ENCODE measurements at regions not wholly inside any gene's neighbourhood (a gene's known extent, or its start where the extent isn't known, plus 50 kb on each side); places are given as distances from the start of the nearest gene placed in this dataset.

GRCh38 chr18:11309172-11309571, 159.8 kb upstream of the PIEZO2 start:
- H2AFZ ChIP-seq (ENCODE audit: low read depth, low read length, severe bottlenecking) = no peak overlapping the region

GRCh38 chr18:11308499-11308898, 159.1 kb upstream of the PIEZO2 start:
- Histone ChIP-seq H3K4me2 (ENCODE audit: low read depth, low read length, poor library complexity, severe bottlenecking) (no peak overlapping the region), H4K20me1 (ENCODE audit: low read depth, low read length) (no peaks in the 10 kb centered on the region), H3K9me2 (replicated peaks; ENCODE audit: insufficient read depth, low read length) (no peaks in the 10 kb centered on the region), H3K9me3 (ENCODE audit: insufficient read depth, low read length) (no peaks in the 10 kb centered on the region), H3K36me3 (ENCODE audit: low read length) (no peaks in the 10 kb centered on the region), H3K9ac (ENCODE audit: low read length) (no peak overlapping the region), H3K27me3 (ENCODE audit: low read length) (no peaks in the 10 kb centered on the region), H3K27ac (ENCODE audit: low read depth, low read length) (no peak overlapping the region), H3F3A (ENCODE audit: insufficient read depth) (no peaks in the 10 kb centered on the region), H3K79me2 (ENCODE audit: insufficient read depth, low read length) (no peaks in the 10 kb centered on the region), H3K4me3 (ENCODE audit: insufficient read depth, low read length, poor library complexity, severe bottlenecking) (no peak overlapping the region), H2AFZ (ENCODE audit: low read depth, low read length, severe bottlenecking) (no peak overlapping the region)
- no peak for TF ChIP-seq CTCF (IDR thresholded peaks at IDR 0.05; ENCODE audit: insufficient read depth, low read length, poor library complexity, severe bottlenecking)
- TF ChIP-seq EZH2phosphoT487 (conservative IDR thresholded peaks at IDR 0.05; ENCODE audit: low read length) = no peak

More at GRCh38 chr18:11309172-11309571, 159.8 kb upstream of the PIEZO2 start:
- Histone ChIP-seq H3K9ac (ENCODE audit: low read length) (no peak overlapping the region), H3K9me3 (ENCODE audit: insufficient read depth, low read length) (no peaks in the 10 kb centered on the region), H3F3A (ENCODE audit: insufficient read depth) (no peaks in the 10 kb centered on the region), H4K20me1 (ENCODE audit: low read depth, low read length) (no peaks in the 10 kb centered on the region), H3K36me3 (ENCODE audit: low read length) (no peaks in the 10 kb centered on the region), H3K4me2 (ENCODE audit: low read depth, low read length, poor library complexity, severe bottlenecking) (no peak overlapping the region), H3K9me2 (replicated peaks; ENCODE audit: insufficient read depth, low read length) (no peaks in the 10 kb centered on the region), H3K79me2 (ENCODE audit: insufficient read depth, low read length) (no peaks in the 10 kb centered on the region), H3K27ac (ENCODE audit: low read depth, low read length) (no peak overlapping the region), H3K27me3 (ENCODE audit: low read length) (no peaks in the 10 kb centered on the region), H3K4me3 (ENCODE audit: insufficient read depth, low read length, poor library complexity, severe bottlenecking) (no peak overlapping the region)
- TF ChIP-seq EZH2phosphoT487 (conservative IDR thresholded peaks at IDR 0.05; ENCODE audit: low read length) (no peak), CTCF (IDR thresholded peaks at IDR 0.05; ENCODE audit: insufficient read depth, low read length, poor library complexity, severe bottlenecking) (no peak)

- no peak overlapping the region for H3K27ac ChIP-seq (ENCODE audit: low read depth, low read length)
- no peaks in the 10 kb centered on the region for H3K9me2 ChIP-seq (replicated peaks; ENCODE audit: insufficient read depth, low read length)
- no peak overlapping the region for H2AFZ ChIP-seq (ENCODE audit: low read depth, low read length, severe bottlenecking)
- TF ChIP-seq CTCF (IDR thresholded peaks at IDR 0.05; ENCODE audit: insufficient read depth, low read length, poor library complexity, severe bottlenecking) (no peak), EZH2phosphoT487 (conservative IDR thresholded peaks at IDR 0.05; ENCODE audit: low read length) (no peak)
- H3K79me2 ChIP-seq (ENCODE audit: insufficient read depth, low read length) = no peaks in the 10 kb centered on the region
- H3K9me3 ChIP-seq (ENCODE audit: insufficient read depth, low read length) = no peaks in the 10 kb centered on the region
- no peaks in the 10 kb centered on the region for H3K27me3 ChIP-seq (ENCODE audit: low read length)
- H3K36me3 ChIP-seq (ENCODE audit: low read length) = no peaks in the 10 kb centered on the region
- no peak overlapping the region for H3K4me2 ChIP-seq (ENCODE audit: low read depth, low read length, poor library complexity, severe bottlenecking)
- no peaks in the 10 kb centered on the region for H4K20me1 ChIP-seq (ENCODE audit: low read depth, low read length)
- no peak overlapping the region for H3K4me3 ChIP-seq (ENCODE audit: insufficient read depth, low read length, poor library complexity, severe bottlenecking)
- H3F3A ChIP-seq (ENCODE audit: insufficient read depth) = no peaks in the 10 kb centered on the region
- H3K9ac ChIP-seq (ENCODE audit: low read length) = no peak overlapping the region
These were observed 158.3 kb upstream of the PIEZO2 start for GRCh38 chr18:11307716-11308115.

Measured in SU-DHL-6 (cell line).